Lung (tissue), 11 donors: ENCODE measurements at regions not wholly inside any gene's neighbourhood (a gene's known extent, or its start where the extent isn't known, plus 50 kb on each side); places are given as distances from the start of the nearest gene placed in this dataset.
A peak's percentile ranks its signal among the peaks of the same experiment; 100 is the strongest.

Experiments
- ATAC-seq: fragments of 200-7000 bp; cut with Tn5 transposase; one replicate; pipeline ENCODE4 v1.9.1; 2020; ENCODE audit warnings: moderate number of reproducible peaks; ENCODE audit not compliant: insufficient read depth, low FRiP score
- DNase-seq, 3 donors: peaks; one replicate each; pipeline ENCODE4 v3.0.0-alpha.2; 2013 to 2017
- H3K27ac ChIP-seq, 2 donors: one replicate each; pipeline ENCODE4 v1.5.1; 2013; ENCODE audit warnings: mild to moderate bottlenecking in 2 of 2, moderate library complexity in 2 of 2, control low read depth in 1 of 2, inconsistent platforms in 1 of 2, low read depth in 1 of 2, low read length in 1 of 2
- H3K27me3 ChIP-seq, 3 donors: one replicate each; pipeline ENCODE4 v1.5.1; 2013; ENCODE audit warnings: low read length in 2 of 3; ENCODE audit not compliant: control insufficient read depth in 3 of 3, insufficient read depth in 3 of 3
- H3K36me3 ChIP-seq, 4 donors: one replicate each; pipeline ENCODE4 v1.5.1; 2013; ENCODE audit warnings: low read length in 4 of 4, mild to moderate bottlenecking in 1 of 4, moderate library complexity in 1 of 4; ENCODE audit not compliant: control insufficient read depth in 4 of 4, insufficient read depth in 4 of 4
- H3K4me1 ChIP-seq, 5 donors: one replicate each; pipeline ENCODE4 v1.5.1; 2013; ENCODE audit warnings: low read length in 5 of 5, mild to moderate bottlenecking in 2 of 5, moderate library complexity in 1 of 5; ENCODE audit not compliant: control insufficient read depth in 5 of 5, insufficient read depth in 5 of 5
- H3K4me3 ChIP-seq: one replicate; pipeline ENCODE4 v1.5.1; 2013; ENCODE audit warnings: mild to moderate bottlenecking, control low read depth, moderate library complexity
- H3K9ac ChIP-seq, 2 donors: one replicate each; pipeline ENCODE4 v1.5.1; 2013; ENCODE audit warnings: low read length in 2 of 2, control low read depth in 1 of 2; ENCODE audit not compliant: insufficient read depth in 1 of 2
- H3K9me3 ChIP-seq, 4 donors: one replicate each; pipeline ENCODE4 v1.5.1; 2013; ENCODE audit warnings: low read length in 3 of 4, mild to moderate bottlenecking in 1 of 4, moderate library complexity in 1 of 4; ENCODE audit not compliant: control insufficient read depth in 4 of 4, insufficient read depth in 3 of 4
- CTCF ChIP-seq: IDR thresholded peaks from 2 replicates; pipeline ENCODE4 v1.5.1; 2012; ENCODE audit warnings: mild to moderate bottlenecking; ENCODE audit errors: control extremely low read depth, extremely low read depth
- WGBS, 2 donors: extraction: QIAGEN DNeasy Blood & Tissue Kit; methylation state at CpG; one replicate each; pipeline ENCODE4 v1.1.7; 2013; 5-methylcytosine and 5-hydroxymethylcytosine counted together
- donor health status: control.
- donor health status: control.
- donor health status: Bipolar disorder and iron deficiency.
- donor health status: healthy.
- donor health status: DM: yes; HTN: yes; CAD: no.

- H3K27ac ChIP-seq = peak overlapping the region in 1 of 2 donors; percentile 93
- H3K36me3 ChIP-seq = no peaks in the 10 kb centered on the region
- H3K9ac ChIP-seq = no peak overlapping the region
- H3K9me3 ChIP-seq = peaks cover 0 to 3% (median 2%) of the 10 kb centered on the region in 4 donors
- no peaks in the 10 kb centered on the region for H3K27me3 ChIP-seq
- peaks cover 0 to 3% (median 0%) of the 10 kb centered on the region in 5 donors for H3K4me1 ChIP-seq
- TF ChIP-seq CTCF = no peak
- WGBS, 2 donors = 52 to 75% methylated on average over 3 of the region's 3 CpGs
- ATAC-seq = no peak
- no peak for DNase-seq
- no peak overlapping the region for H3K4me3 ChIP-seq
These were observed 90.5 kb upstream of the FHL2 start for GRCh38 chr2:105489168-105489878.

DNA sequence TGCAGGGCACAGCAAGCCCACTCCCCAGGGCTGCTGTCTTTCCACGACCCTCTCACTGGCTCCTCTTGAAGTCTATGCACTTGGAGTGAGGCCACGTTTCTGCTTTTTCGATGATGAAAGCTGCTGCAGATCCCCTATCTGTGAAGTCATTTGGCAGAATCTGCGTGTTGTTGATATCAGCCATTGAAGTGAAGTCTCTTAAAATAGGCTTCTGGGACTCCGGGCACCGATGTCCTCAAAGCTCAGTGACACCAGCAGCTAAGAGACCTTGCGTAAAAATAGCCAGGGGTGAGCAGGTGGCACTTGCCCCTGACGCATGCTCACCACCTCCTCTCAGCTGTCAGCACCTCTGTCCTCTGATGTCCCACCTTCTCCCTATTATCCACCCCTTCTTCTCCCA lies 89.4 kb upstream of the FHL2 start:
- no peak for TF ChIP-seq CTCF
- Histone ChIP-seq H3K36me3 (no peaks in the 10 kb centered on the region), H3K9ac (no peak overlapping the region), H3K9me3 (peaks cover 0 to 3% (median 1%) of the 10 kb centered on the region in 4 donors), H3K4me3 (no peak overlapping the region), H3K27me3 (no peaks in the 10 kb centered on the region), H3K27ac (peak overlapping the region in 1 of 2 donors; percentile 93), H3K4me1 (peaks cover 0 to 3% (median 0%) of the 10 kb centered on the region in 5 donors)
- DNase-seq = peak in 1 of 3 donors; percentile 17
- ATAC-seq = no peak
- 80 to 87% methylated on average over 8 of the region's 8 CpGs for WGBS, 2 donors

DNA sequence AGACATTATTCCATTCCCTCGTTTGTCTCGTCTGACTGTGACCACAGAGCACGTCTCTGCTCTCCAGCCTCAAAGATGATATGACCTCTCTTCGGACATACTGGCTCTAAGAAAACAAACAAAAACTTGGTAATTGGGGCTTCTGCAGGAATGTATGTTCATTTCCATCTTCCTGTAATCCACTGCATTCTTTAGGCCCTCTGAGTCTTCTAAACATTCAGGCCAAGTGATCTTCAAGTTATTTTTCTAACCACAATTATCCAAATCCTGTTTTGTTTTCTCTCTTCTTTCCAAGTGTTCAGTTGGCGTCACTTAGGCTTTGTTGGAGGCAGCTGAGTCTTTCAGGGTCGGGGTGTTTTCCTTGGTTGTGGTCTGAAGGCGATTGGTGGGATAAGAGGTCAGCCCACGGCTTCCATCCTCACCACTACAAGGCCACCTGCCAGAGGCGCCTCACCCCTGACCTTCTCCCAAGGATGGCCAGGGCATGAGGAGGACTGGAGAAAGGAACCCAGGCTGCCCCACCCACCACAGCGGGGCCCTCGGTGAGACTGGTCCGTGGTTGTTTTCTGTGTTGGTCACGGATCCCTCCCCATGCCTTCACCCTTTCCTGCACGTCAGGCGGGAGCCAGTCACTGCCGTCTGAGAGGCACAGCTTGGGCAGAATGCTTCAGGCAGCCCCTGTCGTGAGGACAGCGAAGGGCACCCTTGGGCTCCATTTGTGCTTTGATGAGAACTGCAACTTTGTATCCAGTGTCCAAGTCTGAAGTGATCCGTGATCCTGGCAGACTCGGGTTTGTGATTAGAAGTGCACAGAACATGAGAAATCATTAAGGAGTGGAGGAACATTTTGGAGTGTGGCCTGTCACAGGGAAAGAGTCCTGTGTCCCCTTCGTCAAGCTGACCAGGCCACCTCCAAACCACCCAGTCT lies 88.6 kb upstream of the FHL2 start:
- H3K27ac ChIP-seq = peak overlapping the region in 1 of 2 donors; percentile 93
- DNase-seq (no peak), ATAC-seq (no peak)
- no peaks in the 10 kb centered on the region for H3K36me3 ChIP-seq
- H3K9me3 ChIP-seq = peaks cover 0 to 2% (median under 1%) of the 10 kb centered on the region in 4 donors
- no peak overlapping the region for H3K9ac ChIP-seq
- H3K4me1 ChIP-seq = peaks cover 0 to 3% (median 0%) of the 10 kb centered on the region in 5 donors
- TF ChIP-seq CTCF = no peak
- no peak overlapping the region for H3K4me3 ChIP-seq
- no peaks in the 10 kb centered on the region for H3K27me3 ChIP-seq
- WGBS, 2 donors = 86 to 87% methylated on average over 21 of the region's 21 CpGs
